AG04449 (cell line): ENCODE measurements at regions not wholly inside any gene's neighbourhood (a gene's known extent, or its start where the extent isn't known, plus 50 kb on each side); places are given as distances from the start of the nearest gene placed in this dataset.

ENCODE experiments used
- CTCF ChIA-PET: fragments of 350-600 bp; formaldehyde crosslinking; extraction: SDS; loops from one replicate; lab custom pipeline; 2021; ENCODE audit warnings: antibody characterized with exemption; lab: Yijun Ruan, JAX
- POLR2A ChIA-PET: fragments of 400-600, 350-600 bp; formaldehyde crosslinking; extraction: SDS; loops from one replicate; lab custom pipeline; 2020; ENCODE audit warnings: antibody characterized with exemption, inconsistent platforms; lab: Yijun Ruan, JAX
- DNase-seq: peaks from one replicate; pipeline ENCODE4 v3.0.0-alpha.2; 2010; ENCODE audit warnings: low read depth, low spot score
- H3K4me3 ChIP-seq: 2 replicates; pipeline ENCODE4 v1.5.1; 2011; ENCODE audit warnings: low read depth, mild to moderate bottlenecking, control low read depth, low read length
- TF ChIP-seq, protein P1 (sequence below): IDR thresholded peaks from one replicate; pipeline ENCODE4 v1.5.1; 2011; ENCODE audit warnings: mild to moderate bottlenecking, moderate library complexity, low read length, control low read depth, inconsistent platforms; ENCODE audit not compliant: insufficient read depth; ENCODE audit errors: missing control alignments

DNA sequence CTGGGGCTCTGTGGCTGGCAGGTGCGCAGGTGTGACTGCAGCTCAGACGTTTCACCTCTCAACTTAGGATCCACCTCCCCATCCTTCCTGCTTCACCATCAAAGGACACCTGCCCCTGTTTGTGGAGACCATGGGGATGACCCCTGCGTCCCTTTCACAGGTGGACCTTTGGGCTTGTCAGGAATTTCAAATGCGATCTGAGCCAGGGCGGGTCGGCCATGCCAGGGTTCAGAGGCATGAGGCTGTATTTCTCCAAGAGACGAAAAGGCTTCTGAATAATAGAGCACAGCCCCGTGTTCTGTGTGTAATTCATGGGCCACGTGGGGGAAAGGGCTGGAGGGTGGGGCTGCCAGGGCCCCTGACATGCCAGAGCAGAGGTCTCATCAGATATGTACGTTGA lies 668.0 kb downstream of the BRD1 start:
- no peak overlapping the region for H3K4me3 ChIP-seq
- POLR2A ChIA-PET, result no interaction called here
- CTCF ChIA-PET, result no interaction called here
- TF ChIP-seq, protein P1, sequence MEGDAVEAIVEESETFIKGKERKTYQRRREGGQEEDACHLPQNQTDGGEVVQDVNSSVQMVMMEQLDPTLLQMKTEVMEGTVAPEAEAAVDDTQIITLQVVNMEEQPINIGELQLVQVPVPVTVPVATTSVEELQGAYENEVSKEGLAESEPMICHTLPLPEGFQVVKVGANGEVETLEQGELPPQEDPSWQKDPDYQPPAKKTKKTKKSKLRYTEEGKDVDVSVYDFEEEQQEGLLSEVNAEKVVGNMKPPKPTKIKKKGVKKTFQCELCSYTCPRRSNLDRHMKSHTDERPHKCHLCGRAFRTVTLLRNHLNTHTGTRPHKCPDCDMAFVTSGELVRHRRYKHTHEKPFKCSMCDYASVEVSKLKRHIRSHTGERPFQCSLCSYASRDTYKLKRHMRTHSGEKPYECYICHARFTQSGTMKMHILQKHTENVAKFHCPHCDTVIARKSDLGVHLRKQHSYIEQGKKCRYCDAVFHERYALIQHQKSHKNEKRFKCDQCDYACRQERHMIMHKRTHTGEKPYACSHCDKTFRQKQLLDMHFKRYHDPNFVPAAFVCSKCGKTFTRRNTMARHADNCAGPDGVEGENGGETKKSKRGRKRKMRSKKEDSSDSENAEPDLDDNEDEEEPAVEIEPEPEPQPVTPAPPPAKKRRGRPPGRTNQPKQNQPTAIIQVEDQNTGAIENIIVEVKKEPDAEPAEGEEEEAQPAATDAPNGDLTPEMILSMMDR, result no peak
- no peak for DNase-seq

DNA sequence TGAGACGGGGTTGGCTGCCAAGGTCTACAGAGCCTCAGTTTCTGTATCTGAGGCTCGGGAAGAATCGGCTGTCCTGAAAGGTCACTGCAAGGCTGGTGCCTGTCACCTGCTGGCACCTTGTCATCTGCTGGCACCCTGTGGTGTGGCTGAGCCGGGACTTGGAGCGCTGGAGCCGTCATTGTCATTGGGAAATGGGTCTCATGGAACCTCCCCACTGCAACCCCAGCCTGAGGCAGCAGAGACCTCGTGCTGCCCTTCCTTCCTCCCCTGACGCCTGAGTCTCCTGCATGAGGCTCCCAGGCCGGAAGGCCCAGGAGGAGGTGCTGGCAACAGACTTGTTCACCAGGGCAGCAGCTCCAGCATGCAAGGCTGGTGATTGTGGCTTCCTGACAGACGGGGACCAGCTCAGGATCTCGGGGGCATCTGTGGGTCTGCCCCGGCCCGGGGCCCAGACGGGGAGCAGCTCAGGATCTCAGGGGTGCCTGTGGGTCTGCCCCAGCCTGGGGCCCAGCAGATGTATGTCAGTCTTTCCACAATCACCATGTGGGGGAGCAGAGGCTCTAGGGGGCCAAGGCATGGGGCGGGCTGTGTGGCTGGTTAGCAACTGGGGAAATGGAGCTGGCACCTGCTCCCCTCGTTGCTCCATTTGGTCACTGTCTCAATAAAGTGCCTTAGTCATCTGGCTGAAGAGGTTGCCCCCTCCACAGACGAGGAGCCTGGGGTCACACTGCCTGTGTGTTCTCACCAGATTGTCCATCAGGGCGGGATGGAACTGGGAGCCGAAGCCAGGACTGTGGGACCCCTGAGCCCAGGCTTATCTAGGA lies 668.7 kb downstream of the BRD1 start:
- no peak for DNase-seq
- CTCF ChIA-PET, result no interaction called here
- TF ChIP-seq, protein P1, result no peak
- POLR2A ChIA-PET, result no interaction called here
- H3K4me3 ChIP-seq, result no peak overlapping the region

DNA sequence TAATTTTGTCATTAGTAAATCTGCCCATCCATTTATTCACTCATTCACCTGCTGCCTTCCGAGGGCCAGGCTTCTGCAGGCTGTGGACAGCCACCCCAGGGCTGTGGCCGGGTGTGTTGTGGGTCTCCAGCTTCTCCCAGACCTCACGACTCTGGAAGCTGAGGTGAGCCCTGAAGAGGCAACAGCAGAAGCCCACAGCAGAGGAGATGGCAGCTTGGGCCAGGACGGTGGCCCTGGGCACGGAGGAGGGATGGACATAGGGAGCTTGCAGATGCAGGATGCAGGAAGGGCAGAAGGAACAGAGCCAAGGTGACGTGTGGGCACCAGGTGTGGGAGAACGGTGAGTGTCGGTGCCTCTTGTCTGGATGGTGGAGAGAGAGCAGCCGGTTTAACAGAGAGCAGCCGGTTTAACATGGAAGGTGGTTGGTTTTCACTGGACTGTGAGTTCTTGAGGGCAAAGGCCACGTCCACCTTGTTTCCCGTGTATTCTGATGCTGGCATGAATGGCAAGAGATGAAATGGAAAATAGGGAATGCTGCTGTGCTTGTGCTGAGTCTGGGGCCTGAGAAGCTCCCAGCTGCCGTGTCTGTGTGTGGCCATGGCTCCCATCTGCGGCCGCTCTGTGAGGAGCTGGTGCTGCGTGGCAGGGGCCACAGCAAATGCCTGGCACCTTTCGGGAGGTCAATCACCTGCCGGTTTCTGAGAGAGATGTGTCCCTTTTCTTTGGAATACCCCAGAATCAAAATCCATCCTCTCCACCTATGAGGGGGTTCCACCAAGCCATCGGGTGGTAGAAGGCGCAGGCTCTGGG lies 669.9 kb downstream of the BRD1 start:
- CTCF ChIA-PET, result no interaction called here
- POLR2A ChIA-PET, result no interaction called here
- H3K4me3 ChIP-seq, result no peak overlapping the region
- DNase-seq, result no peak
- TF ChIP-seq, protein P1, result no peak

DNA sequence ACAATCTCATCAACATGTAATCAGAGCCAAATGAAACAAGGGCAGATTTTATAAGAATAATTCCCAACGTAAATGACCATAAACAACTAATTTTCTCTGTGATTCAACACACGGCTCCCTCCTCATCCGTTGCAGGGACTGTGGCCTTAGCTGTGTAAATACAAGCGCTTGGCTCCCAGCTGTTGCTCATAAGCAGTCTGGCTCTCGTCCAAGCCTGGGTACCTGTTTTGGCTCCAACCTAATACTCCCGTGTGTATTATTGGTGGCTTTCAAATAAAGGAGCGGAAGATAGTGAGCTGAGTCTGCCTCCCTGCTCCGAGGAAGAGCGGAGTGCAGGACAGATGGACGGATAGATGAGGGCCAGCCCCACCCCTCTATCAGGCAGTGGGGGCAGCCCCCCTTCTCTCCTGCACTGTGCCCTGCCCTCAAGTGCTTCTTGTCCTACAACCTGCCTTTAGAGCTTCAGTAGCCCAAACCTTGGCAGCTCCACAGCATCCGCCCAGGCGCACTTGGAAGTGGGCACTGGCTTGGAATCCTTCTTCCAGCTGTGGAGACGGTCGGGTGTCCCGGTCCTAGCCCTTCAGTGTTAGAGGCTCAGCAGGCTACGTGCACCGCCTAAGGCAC lies 670.9 kb downstream of the BRD1 start:
- DNase-seq, result no peak
- CTCF ChIA-PET, result no interaction called here
- H3K4me3 ChIP-seq, result no peak overlapping the region
- TF ChIP-seq, protein P1, result no peak
- POLR2A ChIA-PET, result no interaction called here

DNA sequence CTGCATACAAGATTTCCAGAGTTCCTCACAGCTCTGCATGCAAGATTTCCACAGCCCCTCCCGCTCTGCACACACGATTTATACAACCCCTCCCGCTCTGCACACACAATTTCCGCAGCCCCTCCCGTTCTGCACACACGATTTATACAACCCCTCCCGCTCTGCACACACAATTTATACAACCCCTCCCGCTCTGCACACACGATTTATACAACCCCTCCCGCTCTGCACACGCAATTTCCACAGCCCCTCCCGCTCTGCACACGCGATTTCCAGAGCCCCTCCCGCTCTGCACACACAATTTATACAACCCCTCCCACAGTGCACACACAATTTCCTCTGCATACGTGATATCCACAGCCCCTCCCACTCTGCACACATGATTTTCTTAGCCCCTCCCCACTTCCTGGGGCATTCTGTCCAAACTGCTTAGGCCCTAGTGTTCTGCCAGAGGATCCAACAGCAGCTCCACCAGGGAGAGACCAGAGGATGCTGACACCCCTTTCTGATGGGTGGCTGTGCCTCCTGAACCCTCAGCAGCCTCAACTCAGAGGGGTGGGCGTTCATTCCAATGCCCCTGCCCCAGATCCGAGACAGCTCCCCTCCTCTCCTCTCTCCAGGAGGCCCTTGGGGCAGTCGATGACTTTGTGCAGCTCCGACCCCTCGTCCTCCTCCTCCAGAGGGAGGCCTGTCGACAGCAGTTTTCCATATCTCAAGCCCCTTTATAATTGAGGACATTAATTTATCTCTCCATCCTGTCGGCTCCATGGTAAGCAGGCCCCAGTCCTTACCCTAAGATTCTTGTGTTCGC lies 671.7 kb downstream of the BRD1 start:
- POLR2A ChIA-PET, result no interaction called here
- CTCF ChIA-PET, result no interaction called here
- H3K4me3 ChIP-seq, result no peak overlapping the region
- TF ChIP-seq, protein P1, result no peak
- DNase-seq, result no peak
